ENCODE measurements at regions not wholly inside any gene's neighbourhood (a gene's known extent, or its start where the extent isn't known, plus 50 kb on each side); places are given as distances from the start of the nearest gene placed in this dataset.

GRCh38 chr2:238786379-238786778, 61.5 kb upstream of the TWIST2 start:
- TF ChIP-seq CTCF (conservative IDR thresholded peaks at IDR 0.05 in 1 of 2, IDR thresholded peaks at IDR 0.05 in 1 of 2; ENCODE audit: low read depth in 1 of 2, low read length in 2 of 2) = no peak
- no peak for TF ChIP-seq EZH2 (IDR thresholded peaks at IDR 0.05; ENCODE audit: low read length, missing control alignments)

Data from fibroblast of lung (primary cell).